Endothelial cell of umbilical vein (primary cell): ENCODE measurements at regions not wholly inside any gene's neighbourhood (a gene's known extent, or its start where the extent isn't known, plus 50 kb on each side); places are given as distances from the start of the nearest gene placed in this dataset.

Experiments
- BruUV-seq: library from RNA; stranded (reverse); fragments of 400-500 nt; replicated peaks from 2 replicates; lab custom pipeline; 2021; lab: Mats Ljungman, UMichigan
- CTCF ChIA-PET: fragments of 300-600, 350-600 bp; sonication (Branson Sonifier 250); formaldehyde crosslinking; loops from one replicate; lab custom pipeline; 2021; ENCODE audit warnings: antibody characterized with exemption, inconsistent platforms; lab: Charles Lee
- POLR2A ChIA-PET: fragments of 300-600, 350-600 bp; sonication (Branson Sonifier 250); formaldehyde crosslinking; loops from one replicate; lab custom pipeline; 2021; ENCODE audit warnings: antibody characterized with exemption, inconsistent platforms; lab: Charles Lee
- DNase-seq: peaks from one replicate; pipeline ENCODE4 v3.0.0-alpha.2; 2011; ENCODE audit warnings: low read depth, low spot score
- FAIRE-seq: peaks from 2 replicates; lab custom pipeline; 2011; peaks lifted over from hg19 to GRCh38; lab: Jason Lieb, UNC
- H2AFZ ChIP-seq: 2 replicates; pipeline ENCODE4 v1.6.0; 2012; ENCODE audit warnings: low read depth, low read length, control low read depth, inconsistent platforms
- H3K27ac ChIP-seq: 2 replicates; pipeline ENCODE4 v1.5.1; 2011; ENCODE audit warnings: low read depth, mild to moderate bottlenecking, control low read depth, low read length, moderate library complexity; ENCODE audit not compliant: insufficient read depth
- H3K27me3 ChIP-seq, 2 experiments: 2 replicates each; pipeline versions ENCODE4 v1.6.0 to v1.6.1; 2011; ENCODE audit warnings: low read length in 2 of 2, mixed read lengths in 1 of 2; ENCODE audit not compliant: control insufficient read depth in 2 of 2, insufficient read depth in 2 of 2
- H3K36me3 ChIP-seq, 2 experiments: 2 replicates in 1 of 2; 3 replicates in 1 of 2; pipeline ENCODE4 v1.5.1; 2011; ENCODE audit warnings: low read length in 2 of 2, mild to moderate bottlenecking in 1 of 2, moderate library complexity in 1 of 2; ENCODE audit not compliant: control insufficient read depth in 2 of 2, insufficient read depth in 2 of 2; ENCODE audit errors: extremely low read depth in 1 of 2
- H3K4me1 ChIP-seq: 3 replicates; pipeline ENCODE4 v1.5.1; 2011; ENCODE audit warnings: mild to moderate bottlenecking, low read length; ENCODE audit not compliant: control insufficient read depth, insufficient read depth; ENCODE audit errors: extremely low read depth
- H3K4me2 ChIP-seq: 2 replicates; pipeline ENCODE4 v1.6.1; 2011; ENCODE audit warnings: low read length, control low read depth, mixed read lengths; ENCODE audit not compliant: insufficient read depth
- H3K4me3 ChIP-seq, 3 experiments: fragments of 200-600 bp in 1 of 3; sonication (generic), shearing (Covaris generic) in 1 of 3; replicated peaks in 1 of 3; 2 replicates each; pipeline ENCODE4 v1.5.1; 2011 to 2016; ENCODE audit warnings: control low read depth in 3 of 3, low read length in 3 of 3, mild to moderate bottlenecking in 2 of 3, inconsistent platforms in 1 of 3, low read depth in 1 of 3, moderate library complexity in 1 of 3; ENCODE audit not compliant: insufficient read depth in 1 of 3
- H3K79me2 ChIP-seq: 2 replicates; pipeline ENCODE4 v1.6.0; 2012; ENCODE audit warnings: low read length, inconsistent platforms; ENCODE audit not compliant: control insufficient read depth, insufficient read depth
- H3K9ac ChIP-seq: replicated peaks from 2 replicates; pipeline ENCODE3; 2011; ENCODE audit warnings: low read length, control low read depth; ENCODE audit not compliant: insufficient read depth; ENCODE audit errors: extremely low read depth
- H3K9me1 ChIP-seq: replicated peaks from 3 replicates; pipeline ENCODE4 v1.6.0; 2011; ENCODE audit warnings: mild to moderate bottlenecking, low read length; ENCODE audit not compliant: control insufficient read depth, insufficient read depth; ENCODE audit errors: extremely low read depth
- H3K9me3 ChIP-seq: replicated peaks from 2 replicates; pipeline ENCODE4 v1.5.1; 2012; ENCODE audit warnings: low read length, inconsistent platforms; ENCODE audit not compliant: control insufficient read depth, insufficient read depth
- H4K20me1 ChIP-seq: replicated peaks from 2 replicates; pipeline ENCODE3; 2011; ENCODE audit warnings: mild to moderate bottlenecking, low read length; ENCODE audit not compliant: control insufficient read depth, insufficient read depth; ENCODE audit errors: extremely low read depth
- CTCF ChIP-seq, 2 donors: IDR thresholded peaks; 1 replicate in 1 of 2; 2 replicates in 1 of 2; pipeline ENCODE4 v1.5.1; 2011; ENCODE audit warnings: low read length in 2 of 2, mild to moderate bottlenecking in 2 of 2, moderate library complexity in 2 of 2, control low read depth in 1 of 2, inconsistent platforms in 1 of 2, low read depth in 1 of 2; ENCODE audit not compliant: insufficient read depth in 1 of 2; ENCODE audit errors: extremely low read depth in 1 of 2
- EZH2 ChIP-seq: IDR thresholded peaks from 2 replicates; pipeline ENCODE4 v1.6.1; 2012; ENCODE audit warnings: borderline replicate concordance, low read depth, mild to moderate bottlenecking, moderate library complexity, low read length, inconsistent platforms; ENCODE audit not compliant: severe bottlenecking
- FOS ChIP-seq: IDR thresholded peaks from 2 replicates; pipeline ENCODE4 v1.6.1; 2011; ENCODE audit warnings: mild to moderate bottlenecking, low read length, moderate library complexity, borderline replicate concordance; ENCODE audit not compliant: insufficient read depth
- GATA2 ChIP-seq: IDR thresholded peaks from 2 replicates; pipeline ENCODE4 v1.7.0; 2011; ENCODE audit warnings: low read depth, mild to moderate bottlenecking, moderate library complexity, mixed read lengths, low read length; ENCODE audit not compliant: insufficient read length, insufficient read depth
- JUN ChIP-seq: IDR thresholded peaks from 2 replicates; pipeline ENCODE4 v1.6.1; 2011; ENCODE audit warnings: borderline replicate concordance, low read depth; ENCODE audit not compliant: insufficient read length, insufficient read depth
- MAX ChIP-seq: IDR thresholded peaks from 2 replicates; pipeline ENCODE4 v1.6.1; 2011; ENCODE audit not compliant: insufficient read depth, insufficient read length
- MYC ChIP-seq: IDR thresholded peaks from one replicate; pipeline ENCODE4 v1.6.1; 2011; ENCODE audit warnings: mild to moderate bottlenecking, low read depth, low read length
- POLR2A ChIP-seq: IDR thresholded peaks from 2 replicates; pipeline ENCODE4 v1.6.1; 2012; ENCODE audit warnings: low read depth, mild to moderate bottlenecking, control low read depth, low read length
- POLR2AphosphoS5 ChIP-seq: IDR thresholded peaks from 2 replicates; pipeline ENCODE4 v1.6.1; 2012; ENCODE audit warnings: low read depth, mild to moderate bottlenecking, control low read depth, low read length, moderate library complexity; ENCODE audit not compliant: insufficient read depth
- dilution Hi-C: fragments of 300-500 bp; cut with MboI; formaldehyde crosslinking; loops from one replicate; pipeline ENCODE4 v1.15.0; 2019; ENCODE audit warnings: low sequenced_read_pairs; ENCODE audit not compliant: extremely low pct_ligation_motif_present
- intact Hi-C: fragments of 100-400 bp; cut with micrococcal nuclease; formaldehyde crosslinking; loops from one replicate; pipeline ENCODE4 v1.10.0; 2022

GRCh38 chr12:25797949-25798348 lies 160.5 kb upstream of the RASSF8 start:
- TF ChIP-seq POLR2AphosphoS5 (no peak), MAX (no peak), POLR2A (no peak), CTCF (IDR thresholded peaks at IDR 0.05; ENCODE audit: extremely low read depth in 1 of 2, insufficient read depth in 1 of 2, low read depth in 1 of 2, low read length in 2 of 2) (no peak), JUN (no peak), EZH2 (no peak), MYC (no peak), GATA2 (no peak), FOS (no peak)
- ChIA-PET CTCF (interaction anchor here (0.6 to 1.2 kb wide), 3 partner anchors 9 to 468 kb away, joined by 3 read pairs; no protein-coding TSS in a partner anchor), POLR2A (no interaction called here)
- Histone ChIP-seq H4K20me1 (no peaks in the 10 kb centered on the region), H3K4me1 (peaks cover 16% of the 10 kb centered on the region), H2AFZ (no peak overlapping the region), H3K4me3 (no peak overlapping the region), H3K79me2 (no peaks in the 10 kb centered on the region), H3K27me3 (no peaks in the 10 kb centered on the region), H3K9ac (no peak overlapping the region), H3K9me1 (no peaks in the 10 kb centered on the region), H3K9me3 (no peaks in the 10 kb centered on the region), H3K27ac (no peak overlapping the region), H3K4me2 (no peak overlapping the region), H3K36me3 (no peaks in the 10 kb centered on the region)
- intact Hi-C loops (no loop called here), dilution Hi-C loops (no loop called here)
- DNase-seq: no peak
- no TSS peak for BruUV-seq
- no peak for FAIRE-seq
